ENCODE measurements at regions not wholly inside any gene's neighbourhood (a gene's known extent, or its start where the extent isn't known, plus 50 kb on each side); places are given as distances from the start of the nearest gene placed in this dataset.
"Not testable (repeated sequence)": the region's sequence is repeated elsewhere in the genome, so short reads cannot be mapped to it uniquely, and the experiment has no call there.

DNA sequence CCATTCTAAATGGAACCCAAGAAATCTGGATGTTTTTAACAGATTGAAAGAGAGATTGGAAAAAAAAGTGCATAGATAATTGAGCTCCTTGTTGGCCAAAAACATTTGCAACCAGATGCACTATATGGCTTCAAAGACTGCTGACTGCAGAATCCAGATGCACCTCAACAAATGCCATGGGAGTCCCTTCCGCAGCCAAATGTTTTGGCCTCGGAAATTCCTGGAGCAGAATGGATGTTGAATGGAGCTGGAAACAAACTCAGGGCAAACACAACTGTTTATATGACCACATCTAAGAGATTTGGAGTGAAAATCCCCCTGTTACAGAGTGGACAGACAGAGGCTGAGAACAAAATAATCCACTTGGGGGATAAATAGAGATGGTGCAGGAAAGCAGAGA lies 285.0 kb upstream of the NFIA start:
- TF ChIP-seq, protein P1, sequence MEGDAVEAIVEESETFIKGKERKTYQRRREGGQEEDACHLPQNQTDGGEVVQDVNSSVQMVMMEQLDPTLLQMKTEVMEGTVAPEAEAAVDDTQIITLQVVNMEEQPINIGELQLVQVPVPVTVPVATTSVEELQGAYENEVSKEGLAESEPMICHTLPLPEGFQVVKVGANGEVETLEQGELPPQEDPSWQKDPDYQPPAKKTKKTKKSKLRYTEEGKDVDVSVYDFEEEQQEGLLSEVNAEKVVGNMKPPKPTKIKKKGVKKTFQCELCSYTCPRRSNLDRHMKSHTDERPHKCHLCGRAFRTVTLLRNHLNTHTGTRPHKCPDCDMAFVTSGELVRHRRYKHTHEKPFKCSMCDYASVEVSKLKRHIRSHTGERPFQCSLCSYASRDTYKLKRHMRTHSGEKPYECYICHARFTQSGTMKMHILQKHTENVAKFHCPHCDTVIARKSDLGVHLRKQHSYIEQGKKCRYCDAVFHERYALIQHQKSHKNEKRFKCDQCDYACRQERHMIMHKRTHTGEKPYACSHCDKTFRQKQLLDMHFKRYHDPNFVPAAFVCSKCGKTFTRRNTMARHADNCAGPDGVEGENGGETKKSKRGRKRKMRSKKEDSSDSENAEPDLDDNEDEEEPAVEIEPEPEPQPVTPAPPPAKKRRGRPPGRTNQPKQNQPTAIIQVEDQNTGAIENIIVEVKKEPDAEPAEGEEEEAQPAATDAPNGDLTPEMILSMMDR (IDR thresholded peaks at IDR 0.05; ENCODE audit: insufficient read depth, low read depth, low read length) = no peak
- DNase-seq (ENCODE audit: low read depth) = no peak
- H3K36me3 ChIP-seq (ENCODE audit: control insufficient read depth, insufficient read depth, low read length) = no peaks in the 10 kb centered on the region
- H3K4me3 ChIP-seq (ENCODE audit: low read depth, low read length) = no peak overlapping the region
- ChIA-PET POLR2A (interaction anchor here (0.5 kb wide), 1 partner anchor 334 kb away, joined by 7 read pairs; no protein-coding TSS in a partner anchor), CTCF (interaction anchor here (1.0 kb wide), 1 partner anchor 13 kb away, joined by 3 read pairs; no protein-coding TSS in a partner anchor)
- H3K27me3 ChIP-seq (ENCODE audit: control insufficient read depth, insufficient read depth, low read length) = no peaks in the 10 kb centered on the region

DNA sequence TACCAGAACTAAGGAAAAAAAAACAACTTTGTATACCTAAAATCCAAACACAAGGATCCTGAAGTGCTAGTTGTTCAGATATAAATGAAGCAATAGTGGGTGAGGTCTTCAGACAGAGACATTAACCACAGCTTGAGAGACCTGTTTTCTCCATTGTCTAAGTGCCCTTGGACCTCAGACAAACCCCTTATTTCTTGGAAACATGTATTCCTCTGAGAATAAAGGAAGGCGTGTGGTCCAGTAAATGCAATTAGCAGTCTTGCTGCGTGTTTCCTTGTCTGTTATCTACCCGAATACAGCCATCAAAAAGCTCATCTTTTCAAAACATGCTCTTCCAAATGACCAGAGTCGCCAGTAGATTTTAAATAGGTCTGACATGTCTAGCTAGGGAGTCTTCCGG lies 291.1 kb upstream of the NFIA start:
- CTCF ChIA-PET = no interaction called here

DNA sequence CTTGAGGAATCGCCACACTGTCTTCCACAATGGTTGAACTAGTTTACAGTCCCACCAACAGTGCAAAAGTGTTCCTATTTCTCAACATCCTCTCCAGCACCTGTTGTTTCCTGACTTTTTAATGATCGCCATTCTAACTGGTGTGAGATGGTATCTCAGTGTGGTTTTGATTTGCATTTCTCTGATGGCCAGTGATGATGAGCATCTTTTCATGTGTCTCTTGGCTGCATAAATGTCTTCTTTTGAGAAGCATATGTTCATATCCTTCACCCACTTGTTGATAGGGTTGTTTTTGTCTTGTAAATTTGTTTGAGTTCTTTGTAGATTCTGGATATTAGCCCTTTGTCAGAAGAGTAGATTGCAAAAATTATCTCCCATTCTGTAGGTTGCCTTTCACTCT lies 309.3 kb upstream of the NFIA start:
- H3K4me3 ChIP-seq (ENCODE audit: low read depth, low read length); DNase-seq (ENCODE audit: low read depth); CTCF ChIA-PET; POLR2A ChIA-PET; H3K36me3 ChIP-seq (ENCODE audit: control insufficient read depth, insufficient read depth, low read length); H3K27me3 ChIP-seq (ENCODE audit: control insufficient read depth, insufficient read depth, low read length): not testable (repeated sequence)

More for the DNA sequence above, 291.1 kb upstream of the NFIA start:
- Histone ChIP-seq H3K4me3 (ENCODE audit: low read depth, low read length) (no peak overlapping the region), H3K36me3 (ENCODE audit: control insufficient read depth, insufficient read depth, low read length) (no peaks in the 10 kb centered on the region), H3K27me3 (ENCODE audit: control insufficient read depth, insufficient read depth, low read length) (no peaks in the 10 kb centered on the region)
- DNase-seq (ENCODE audit: low read depth) = no peak
- TF ChIP-seq, protein P1 (IDR thresholded peaks at IDR 0.05; ENCODE audit: insufficient read depth, low read depth, low read length) = no peak
- POLR2A ChIA-PET = no interaction called here

DNA sequence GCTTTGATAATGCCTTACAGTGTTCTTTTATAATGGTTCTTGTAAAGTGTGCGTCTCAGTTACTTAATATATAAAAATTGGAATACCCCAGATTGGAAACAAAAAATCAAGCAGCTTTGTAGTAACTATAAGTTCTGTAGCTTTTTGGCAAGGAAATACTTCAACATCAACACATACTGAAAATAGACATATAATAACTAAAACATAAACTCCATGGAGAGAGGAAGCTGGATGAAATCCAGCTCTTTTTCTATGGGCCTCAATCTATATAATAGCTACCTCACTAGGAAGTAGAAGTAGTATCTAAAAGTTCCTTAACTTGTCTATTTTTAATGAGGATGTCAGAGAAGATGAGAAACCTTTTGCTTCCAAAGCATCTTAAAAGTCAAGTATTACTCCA lies 313.3 kb upstream of the NFIA start:
- TF ChIP-seq, protein P1 (IDR thresholded peaks at IDR 0.05; ENCODE audit: insufficient read depth, low read depth, low read length) = no peak
- Histone ChIP-seq H3K27me3 (ENCODE audit: control insufficient read depth, insufficient read depth, low read length) (no peaks in the 10 kb centered on the region), H3K36me3 (ENCODE audit: control insufficient read depth, insufficient read depth, low read length) (no peaks in the 10 kb centered on the region), H3K4me3 (ENCODE audit: low read depth, low read length) (no peak overlapping the region)
- ChIA-PET CTCF (interaction anchor here (1.0 kb wide), 1 partner anchor 798 kb away, joined by 4 read pairs; no protein-coding TSS in a partner anchor), POLR2A (no interaction called here)
- no peak for DNase-seq (ENCODE audit: low read depth)

DNA sequence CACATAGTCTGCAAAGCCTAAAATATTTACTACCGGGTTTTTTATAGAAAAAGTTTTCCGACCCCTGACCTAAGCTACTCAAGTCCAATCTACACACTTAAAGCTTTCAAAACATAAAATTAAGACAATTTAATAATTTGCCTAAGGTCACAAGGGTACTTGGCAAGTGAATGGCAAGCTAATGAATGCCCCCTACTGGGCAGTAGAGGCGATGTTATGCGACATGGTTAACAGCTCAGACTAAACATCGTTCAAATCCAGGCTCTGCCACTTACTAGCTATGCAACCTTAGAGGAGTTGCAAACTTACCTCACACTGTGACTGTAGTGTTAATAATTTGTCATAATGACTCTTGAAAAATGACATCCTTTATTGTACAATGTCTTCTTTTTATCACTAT lies 317.2 kb upstream of the NFIA start:
- Histone ChIP-seq H3K27me3 (ENCODE audit: control insufficient read depth, insufficient read depth, low read length) (no peaks in the 10 kb centered on the region), H3K36me3 (ENCODE audit: control insufficient read depth, insufficient read depth, low read length) (no peaks in the 10 kb centered on the region), H3K4me3 (ENCODE audit: low read depth, low read length) (no peak overlapping the region)
- no peak for DNase-seq (ENCODE audit: low read depth)
- POLR2A ChIA-PET = interaction anchor here (0.6 kb wide), 1 partner anchor 680 kb away, joined by 22 read pairs; no protein-coding TSS in a partner anchor
- CTCF ChIA-PET = interaction anchor here (0.8 to 1.6 kb wide), 10 partner anchors 14 to 1091 kb away, joined by 3 to 8 read pairs (median 3); no protein-coding TSS in a partner anchor
- TF ChIP-seq, protein P1 (IDR thresholded peaks at IDR 0.05; ENCODE audit: insufficient read depth, low read depth, low read length) = peak; percentile 55

DNA sequence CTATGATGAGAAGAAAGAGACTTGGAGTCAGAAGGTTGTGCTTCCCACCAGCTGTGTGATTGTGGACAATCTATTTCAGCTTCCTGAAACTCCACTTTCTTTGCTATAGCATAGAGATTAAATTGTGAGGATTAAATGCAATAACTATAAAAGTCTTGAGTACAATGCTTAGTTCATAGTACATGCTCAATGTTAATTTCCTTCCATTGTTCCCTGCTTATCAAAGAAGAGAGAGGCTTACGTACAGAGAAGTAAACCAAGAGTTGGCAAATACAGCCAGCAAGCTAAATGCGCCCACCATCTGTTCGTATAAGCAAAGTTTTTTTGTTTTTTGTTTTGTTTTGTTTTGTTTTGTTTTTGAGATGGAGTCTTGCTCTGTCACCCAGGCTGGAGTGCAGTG lies 317.9 kb upstream of the NFIA start:
- no peak for DNase-seq (ENCODE audit: low read depth)
- ChIA-PET POLR2A (no interaction called here), CTCF (interaction anchor here (0.9 to 1.6 kb wide), 8 partner anchors 13 to 793 kb away, joined by 3 to 6 read pairs (median 3); no protein-coding TSS in a partner anchor)
- H3K27me3 ChIP-seq (ENCODE audit: control insufficient read depth, insufficient read depth, low read length) = no peaks in the 10 kb centered on the region
- TF ChIP-seq, protein P1 (IDR thresholded peaks at IDR 0.05; ENCODE audit: insufficient read depth, low read depth, low read length) = no peak
- H3K4me3 ChIP-seq (ENCODE audit: low read depth, low read length) = no peak overlapping the region
- no peaks in the 10 kb centered on the region for H3K36me3 ChIP-seq (ENCODE audit: control insufficient read depth, insufficient read depth, low read length)
